ENCODE measurements at regions not wholly inside any gene's neighbourhood (a gene's known extent, or its start where the extent isn't known, plus 50 kb on each side); places are given as distances from the start of the nearest gene placed in this dataset.

DNA sequence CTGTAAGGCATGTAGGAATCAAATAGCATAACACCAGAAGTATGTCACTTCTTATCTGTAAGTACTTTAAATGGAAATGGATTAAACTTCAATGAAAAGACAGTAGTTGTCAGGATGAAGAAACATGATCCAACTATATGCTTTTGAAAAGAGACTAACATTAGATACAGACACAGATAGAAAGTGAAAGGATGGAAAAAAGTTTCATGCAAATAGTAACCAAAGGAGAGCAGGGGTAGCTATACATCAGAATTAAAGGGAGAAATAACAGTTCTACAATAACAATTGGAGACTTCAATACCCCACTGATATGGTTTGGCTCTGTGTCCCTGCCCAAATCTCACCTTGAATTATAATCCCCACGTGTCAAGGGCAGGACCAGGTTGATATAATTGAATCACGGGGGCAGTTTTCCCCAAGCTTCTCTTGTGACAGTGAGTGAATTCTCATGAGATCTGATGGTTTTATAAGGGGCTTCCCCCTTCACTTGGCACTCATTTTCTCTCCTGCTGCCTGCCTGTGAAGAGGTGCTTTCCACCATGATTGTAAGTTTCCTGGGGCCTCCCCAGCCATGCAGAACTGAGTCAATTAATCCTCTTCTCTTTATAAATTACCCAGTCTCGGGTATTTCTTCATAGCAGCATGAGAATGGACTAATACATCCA, 205.4 kb upstream of the CDH2 start:
- no peak for DNase-seq (ENCODE audit: low spot score)

- DNase-seq (ENCODE audit: low spot score): no peak
Measured at GRCh38 chr18:28372186-28372585, 195.3 kb upstream of the CDH2 start.

- DNase-seq (ENCODE audit: low spot score): no peak
Measured at GRCh38 chr18:28366676-28367075, 189.7 kb upstream of the CDH2 start.

- no peak for DNase-seq (ENCODE audit: low spot score)
Measured at GRCh38 chr18:28365411-28365831, 188.5 kb upstream of the CDH2 start.

GRCh38 chr18:28363124-28363523, 186.2 kb upstream of the CDH2 start:
- DNase-seq (ENCODE audit: low spot score): no peak

- no peak for DNase-seq (ENCODE audit: low spot score)
Measured at GRCh38 chr18:28359176-28359575, 182.2 kb upstream of the CDH2 start.

DNA sequence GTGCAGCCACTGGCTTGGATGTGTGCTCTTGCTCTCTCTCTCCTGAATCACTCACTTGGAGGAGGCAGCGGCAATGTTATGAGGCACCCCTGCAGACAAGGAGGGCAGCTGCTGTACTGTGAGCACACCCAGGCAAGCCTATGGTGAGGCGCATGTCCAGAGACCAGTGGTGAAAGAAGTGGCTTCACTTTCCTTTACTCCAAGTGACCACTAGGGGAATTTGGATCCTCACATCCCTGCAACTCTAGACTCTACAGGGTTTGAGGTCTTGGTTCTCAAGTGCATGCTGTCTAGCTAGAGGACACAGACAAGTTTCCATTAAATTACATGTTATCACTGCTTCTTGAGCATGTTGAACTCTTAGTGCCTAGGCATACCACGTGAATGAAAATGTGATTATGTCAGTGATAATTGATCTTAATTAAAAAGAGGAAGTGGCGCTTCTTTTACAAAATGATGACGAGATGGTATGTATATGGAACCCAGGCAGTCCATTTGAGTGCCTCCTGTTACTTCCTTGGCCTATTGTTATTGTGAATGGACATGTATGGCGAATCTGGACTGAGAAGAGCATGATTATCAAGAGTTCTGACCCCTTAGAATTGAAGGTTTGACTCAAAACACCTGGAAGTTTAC, 181.0 kb upstream of the CDH2 start:
- DNase-seq (ENCODE audit: low spot score): no peak

- no peak for DNase-seq (ENCODE audit: low spot score)
Measured at GRCh38 chr18:28350821-28351220, 173.9 kb upstream of the CDH2 start.

DNA sequence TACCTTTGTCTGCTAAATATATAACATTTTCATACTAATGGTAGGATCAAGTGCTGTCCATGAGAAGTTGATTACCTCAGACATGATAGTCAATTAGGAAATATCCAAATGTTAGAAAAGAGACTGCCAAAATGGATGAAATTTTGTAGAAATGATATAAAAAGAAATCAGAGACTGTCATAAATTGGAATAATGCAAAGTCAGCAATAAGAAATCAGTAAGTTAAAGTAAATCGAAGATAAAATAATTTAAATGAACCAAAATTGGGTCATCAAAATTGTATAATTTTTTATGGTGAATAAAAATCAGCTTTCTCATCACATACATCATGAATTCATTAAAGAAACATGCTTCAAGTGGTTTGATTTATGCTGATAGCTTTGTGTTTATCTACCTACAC, 165.3 kb upstream of the CDH2 start:
- no peak for DNase-seq (ENCODE audit: low spot score)

GRCh38 chr18:28338316-28338715, 161.4 kb upstream of the CDH2 start:
- no peak for DNase-seq (ENCODE audit: low spot score)

DNA sequence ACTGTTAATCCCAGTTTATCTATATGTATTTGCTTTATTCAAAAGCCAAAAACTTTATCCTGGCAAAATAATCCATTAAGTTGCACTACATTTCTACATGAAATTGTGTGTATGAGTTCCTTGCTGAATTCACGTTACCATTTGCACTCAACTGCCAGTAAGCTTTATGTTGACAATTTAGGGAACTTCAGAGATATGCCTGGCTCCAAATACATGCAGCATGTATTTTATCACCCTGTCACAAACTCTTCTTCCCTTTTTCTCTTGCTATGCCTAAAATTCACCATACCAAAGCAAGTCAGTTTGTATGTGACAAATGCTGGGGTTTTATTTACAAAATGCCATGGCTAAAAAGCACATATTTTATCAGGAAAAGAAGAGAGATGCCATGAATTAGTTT, 157.6 kb upstream of the CDH2 start:
- no peak for DNase-seq (ENCODE audit: low spot score)

- no peak for DNase-seq (ENCODE audit: low spot score)
Measured at GRCh38 chr18:28332071-28332470, 155.1 kb upstream of the CDH2 start.

GRCh38 chr18:28331551-28331950, 154.6 kb upstream of the CDH2 start:
- no peak for DNase-seq (ENCODE audit: low spot score)

- DNase-seq (ENCODE audit: low spot score): no peak
Measured at GRCh38 chr18:28313602-28314001, 136.7 kb upstream of the CDH2 start.

DNA sequence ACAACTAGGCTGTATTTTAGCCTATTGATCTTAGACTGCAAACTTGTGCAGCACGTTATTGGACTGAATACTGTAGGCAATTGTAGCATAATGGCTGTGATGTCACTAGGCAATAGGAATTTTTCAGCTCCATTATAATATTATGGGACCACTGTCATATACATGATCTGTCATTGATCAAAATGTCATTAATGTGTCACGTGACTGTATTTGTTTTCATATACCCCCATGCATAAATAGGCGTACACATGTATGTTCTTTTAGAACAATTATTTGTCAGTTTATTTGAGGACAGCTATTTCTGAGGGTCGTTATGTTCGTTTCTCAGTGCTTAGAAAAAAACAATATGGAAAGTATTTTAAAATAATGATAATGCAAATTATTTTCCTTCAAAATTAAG, 111.9 kb upstream of the CDH2 start:
- no peak for DNase-seq (ENCODE audit: low spot score)

DNA sequence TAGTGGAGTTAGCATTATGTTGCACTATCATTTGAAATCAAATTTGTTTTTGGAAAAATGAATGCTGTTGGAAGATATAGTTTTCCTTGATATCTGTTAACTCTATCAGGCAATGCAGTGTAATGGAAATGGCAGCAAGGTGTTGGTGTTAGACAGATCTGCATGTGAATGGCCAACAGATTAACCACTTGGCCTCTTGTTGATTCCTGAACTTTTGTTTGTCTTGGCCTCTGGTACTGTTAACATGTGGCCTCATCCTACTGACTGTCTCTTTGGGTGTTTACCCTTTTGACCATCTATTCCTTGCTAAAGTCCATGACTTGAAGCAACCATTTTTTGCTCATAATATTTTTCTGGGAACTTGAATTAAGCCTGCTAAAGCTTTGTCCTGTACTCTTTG, 110.2 kb upstream of the CDH2 start:
- DNase-seq (ENCODE audit: low spot score): no peak

GRCh38 chr18:28284132-28284531, 107.2 kb upstream of the CDH2 start:
- no peak for DNase-seq (ENCODE audit: low spot score)

DNA sequence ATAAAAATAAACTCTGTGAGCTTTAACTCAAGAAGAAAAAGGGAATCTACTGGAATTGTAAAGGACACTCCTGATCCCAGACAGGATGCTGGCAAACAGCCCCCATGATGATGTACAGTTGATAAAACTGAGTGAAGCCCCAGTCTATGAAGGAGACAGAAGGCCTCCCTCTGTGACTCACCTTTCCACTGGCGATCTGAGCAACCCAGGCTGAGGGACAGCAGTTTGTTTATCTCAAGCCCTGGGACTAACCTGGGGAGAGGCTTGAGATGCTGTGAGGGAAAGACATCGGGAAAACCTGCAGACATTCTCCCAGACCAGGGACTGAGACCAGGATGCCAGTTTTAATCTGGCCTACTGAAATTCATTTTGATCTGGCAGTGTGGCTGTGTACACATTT, 104.5 kb upstream of the CDH2 start:
- no peak for DNase-seq (ENCODE audit: low spot score)

DNA sequence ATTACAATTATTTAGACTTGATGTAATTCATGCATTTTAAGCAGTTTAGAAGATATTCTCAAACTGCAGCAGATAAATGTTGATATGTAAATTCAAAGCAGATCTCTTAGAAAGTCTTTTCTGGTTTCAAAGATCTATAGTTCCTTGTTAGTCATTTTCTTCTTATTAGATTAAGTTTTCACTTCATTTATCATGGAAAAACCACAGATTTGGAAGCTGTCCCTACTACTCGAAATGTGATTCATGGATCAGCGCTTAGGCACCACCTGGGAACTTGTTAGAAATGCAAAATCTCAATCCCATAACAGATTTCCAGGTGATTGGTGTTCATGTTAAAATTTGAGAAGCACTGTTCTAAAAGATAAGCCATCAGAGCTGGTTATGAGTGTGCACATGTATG, 92.8 kb upstream of the CDH2 start:
- DNase-seq (ENCODE audit: low spot score): no peak

GRCh38 chr18:28267878-28268625, 91.1 kb upstream of the CDH2 start:
- DNase-seq (ENCODE audit: low spot score): no peak

DNA sequence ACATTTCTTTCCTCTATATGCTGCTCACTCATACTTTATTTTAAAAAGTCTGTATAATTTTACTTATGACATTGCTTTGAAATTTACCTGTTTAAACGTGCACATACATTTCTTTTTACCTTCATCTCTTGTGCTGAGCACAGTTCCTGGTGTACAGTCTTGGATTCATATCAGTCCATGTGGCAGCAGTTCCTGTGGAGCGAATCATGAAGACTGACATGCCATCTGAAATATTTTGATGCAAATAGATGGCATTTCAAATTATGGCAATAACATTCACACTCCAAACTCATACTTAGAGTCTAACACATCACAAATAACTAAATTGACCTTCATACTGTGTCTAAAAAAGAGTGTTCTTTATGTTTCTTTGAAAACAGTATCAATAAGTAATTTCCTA, 90.3 kb upstream of the CDH2 start:
- DNase-seq (ENCODE audit: low spot score): no peak

- no peak for DNase-seq (ENCODE audit: low spot score)
Measured at GRCh38 chr18:28256166-28256565, 79.2 kb upstream of the CDH2 start.

GRCh38 chr18:28248653-28249052, 71.7 kb upstream of the CDH2 start:
- DNase-seq (ENCODE audit: low spot score): no peak
